NCI-H1048 (cell line): ENCODE measurements at regions not wholly inside any gene's neighbourhood (a gene's known extent, or its start where the extent isn't known, plus 50 kb on each side); places are given as distances from the start of the nearest gene placed in this dataset.

Experiments used
- DNase-seq: peaks from one replicate; lab custom pipeline; 2025; lab: John Stamatoyannopoulos, UW

- no peak for DNase-seq
Observed at GRCh38 chr6:139638179-139638941, 263.9 kb upstream of the CITED2 start.

GRCh38 chr6:139637766-139638165 is 263.3 kb upstream of the CITED2 start:
- no peak for DNase-seq

- no peak for DNase-seq
Observed at GRCh38 chr6:139636391-139636790, 261.9 kb upstream of the CITED2 start.

DNA sequence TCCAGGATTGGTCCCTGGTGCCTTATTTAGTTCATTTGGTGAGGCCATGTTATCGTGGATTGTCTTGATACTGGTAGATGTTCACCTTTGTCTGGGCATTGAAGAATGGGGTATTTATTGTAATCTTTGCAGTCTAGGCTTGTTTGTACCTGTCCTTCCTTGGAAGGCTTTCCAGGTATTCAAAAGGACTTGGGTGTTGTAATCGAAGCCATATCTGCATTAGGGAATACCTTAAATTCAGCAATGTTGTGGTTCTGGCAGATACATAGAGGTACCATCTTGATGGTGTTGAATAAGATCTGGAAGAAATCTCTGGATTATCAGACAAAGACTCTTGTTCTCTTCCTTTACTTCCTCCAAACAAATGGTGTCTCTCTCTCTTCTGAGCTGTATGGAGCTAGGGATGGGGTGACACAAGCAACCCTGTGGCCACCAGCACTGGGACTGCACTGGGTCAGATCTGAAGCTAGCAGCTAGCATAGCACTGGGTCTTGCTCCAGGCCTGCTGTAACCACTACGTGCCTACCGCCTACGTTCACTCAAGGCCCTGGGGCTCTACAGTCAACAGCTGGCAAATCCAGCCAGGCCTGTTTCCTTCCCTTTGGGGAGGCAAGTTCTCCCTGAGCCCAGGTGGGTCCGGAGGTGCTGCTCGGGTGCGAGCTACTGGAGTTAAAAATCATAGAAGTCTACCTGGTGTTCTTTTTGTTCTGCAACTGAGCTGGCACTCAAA is 261.1 kb upstream of the CITED2 start:
- no peak for DNase-seq

GRCh38 chr6:139632840-139633239 is 258.4 kb upstream of the CITED2 start:
- no peak for DNase-seq

DNA sequence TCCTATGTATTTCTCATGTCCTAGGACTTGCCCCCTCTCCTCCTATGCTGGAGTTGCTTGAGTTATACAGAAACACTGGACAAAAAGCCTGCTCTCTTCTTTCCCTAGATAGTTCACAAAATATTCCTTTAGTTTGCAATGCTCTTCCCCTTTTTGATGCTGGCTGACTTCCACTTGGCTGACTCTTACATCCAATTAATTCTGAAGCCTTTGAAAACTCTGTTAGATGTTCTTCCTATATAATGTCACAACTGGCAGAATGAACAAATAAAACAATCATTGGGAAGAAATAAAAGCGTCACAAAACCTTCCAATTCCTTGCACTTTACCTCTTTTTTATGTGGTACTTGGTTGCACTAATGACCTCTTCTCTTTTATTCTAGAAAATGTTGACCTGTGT is 253.8 kb upstream of the CITED2 start:
- DNase-seq = no peak

DNA sequence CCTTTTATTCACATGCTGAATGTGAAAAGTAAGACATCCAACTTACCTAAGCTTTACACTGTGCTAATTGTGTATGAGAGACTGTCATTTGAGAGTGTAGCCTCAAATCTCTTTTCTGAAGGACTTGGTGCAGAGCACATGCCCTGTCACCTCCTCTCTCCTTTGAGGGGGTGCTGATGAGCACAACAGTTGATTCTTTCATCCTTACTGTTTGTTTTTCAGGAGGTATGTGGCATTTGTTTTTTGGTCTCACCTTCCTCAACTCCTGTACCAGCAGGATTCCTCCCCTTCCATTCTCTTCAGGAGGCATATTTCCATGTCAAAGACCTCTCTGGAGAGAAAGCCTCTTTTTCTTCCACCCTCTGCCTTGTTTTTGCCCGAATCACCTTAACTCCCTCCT is 252.6 kb upstream of the CITED2 start:
- no peak for DNase-seq

- DNase-seq = no peak
Observed at GRCh38 chr6:139625998-139626975, 251.8 kb upstream of the CITED2 start.

GRCh38 chr6:139625081-139625939 is 250.9 kb upstream of the CITED2 start:
- no peak for DNase-seq

GRCh38 chr6:139623372-139623771 is 248.9 kb upstream of the CITED2 start:
- no peak for DNase-seq

DNA sequence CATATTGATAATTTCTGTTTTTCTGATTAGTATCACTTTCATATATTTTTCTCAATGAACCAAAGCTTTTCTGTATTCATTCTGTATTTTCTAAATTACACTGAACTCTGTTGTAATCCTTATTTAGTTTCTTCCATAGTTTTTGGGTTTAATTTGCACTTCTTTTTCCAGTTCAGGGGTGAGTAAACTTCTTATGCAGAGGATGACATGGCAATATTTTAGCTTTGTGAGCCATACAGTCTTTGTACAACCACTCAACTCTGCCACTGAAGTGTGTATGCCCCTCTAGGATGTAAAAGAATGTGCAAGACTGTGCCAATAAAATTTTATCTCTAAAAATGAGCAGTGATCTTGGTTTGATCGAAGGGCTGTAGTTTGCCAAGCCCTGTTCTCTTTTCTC is 239.0 kb upstream of the CITED2 start:
- DNase-seq = no peak

DNA sequence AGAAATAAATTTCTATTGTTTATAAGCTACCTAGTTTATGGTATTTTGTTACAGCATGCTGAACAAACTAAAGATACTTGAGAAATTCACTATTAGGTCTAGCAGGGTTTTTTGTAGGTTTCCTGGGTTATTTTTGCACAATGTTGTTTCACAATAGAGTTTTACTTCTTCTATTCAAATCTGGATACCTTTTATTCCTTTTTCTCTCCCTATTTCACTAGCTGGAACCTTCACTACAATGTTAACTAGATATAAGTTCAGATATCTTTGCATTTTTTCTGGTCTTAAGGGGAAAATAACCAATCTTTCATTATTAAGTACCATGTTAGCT is 237.7 kb upstream of the CITED2 start:
- DNase-seq = no peak

DNA sequence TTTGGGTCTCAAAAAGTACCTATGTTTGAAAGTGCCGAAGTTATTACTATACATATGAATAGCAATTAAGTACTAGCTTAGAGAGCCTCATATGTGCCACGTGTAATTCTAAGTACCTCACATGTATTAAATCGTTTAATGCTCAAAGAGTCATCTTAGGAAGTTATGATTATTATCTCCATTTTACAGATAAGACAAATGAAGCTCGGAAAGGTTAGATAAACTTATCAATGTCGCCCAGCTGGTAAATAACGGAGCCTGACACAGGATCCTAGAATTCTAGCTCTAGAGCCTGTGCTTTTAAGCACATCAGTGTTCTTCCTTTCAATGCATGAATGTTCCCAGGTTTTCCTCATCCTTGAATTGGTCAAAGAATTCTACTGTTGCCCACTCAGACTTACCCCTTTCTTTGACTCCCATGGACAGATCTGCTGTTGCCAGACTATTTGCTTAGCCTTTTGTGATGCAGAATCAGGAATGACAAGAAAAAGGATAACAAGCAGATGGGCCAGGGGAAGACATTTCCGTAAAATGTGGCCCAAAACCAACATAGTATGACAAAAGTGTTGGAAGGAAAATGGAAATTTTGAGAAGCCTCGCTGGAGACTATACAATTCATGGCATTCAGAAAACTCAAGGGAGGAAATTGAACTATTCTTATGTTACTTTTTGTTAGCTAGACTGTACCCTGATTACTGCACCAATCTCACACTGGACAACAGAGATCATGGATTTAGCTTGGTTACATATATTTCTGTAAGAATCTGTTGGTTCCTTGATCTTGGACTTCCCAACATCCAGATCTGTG is 237.1 kb upstream of the CITED2 start:
- DNase-seq = no peak

- DNase-seq = no peak
Observed at GRCh38 chr6:139608466-139609261, 234.2 kb upstream of the CITED2 start.

GRCh38 chr6:139605350-139605749 is 230.9 kb upstream of the CITED2 start:
- no peak for DNase-seq

GRCh38 chr6:139603581-139603980 is 229.1 kb upstream of the CITED2 start:
- DNase-seq = no peak

DNA sequence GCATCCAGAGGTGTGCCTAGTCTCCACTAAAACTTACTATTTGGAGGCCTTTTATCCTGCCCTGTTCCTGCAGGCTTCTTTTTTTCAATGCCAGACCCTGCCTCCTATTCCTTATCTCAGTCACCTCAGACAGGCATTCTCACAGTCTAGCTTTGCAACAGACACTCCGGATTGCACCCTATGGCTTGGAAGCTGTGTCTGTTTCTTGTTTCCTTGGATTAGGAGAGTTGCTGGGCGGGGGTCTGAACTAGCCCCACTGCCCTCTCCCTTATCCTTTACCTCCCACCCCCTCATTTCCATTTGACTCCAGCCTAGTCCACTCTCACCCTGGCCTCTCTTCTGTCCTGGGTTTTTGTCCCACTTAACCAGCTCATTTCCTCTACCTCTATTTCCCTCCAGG is 228.1 kb upstream of the CITED2 start:
- DNase-seq = no peak

DNA sequence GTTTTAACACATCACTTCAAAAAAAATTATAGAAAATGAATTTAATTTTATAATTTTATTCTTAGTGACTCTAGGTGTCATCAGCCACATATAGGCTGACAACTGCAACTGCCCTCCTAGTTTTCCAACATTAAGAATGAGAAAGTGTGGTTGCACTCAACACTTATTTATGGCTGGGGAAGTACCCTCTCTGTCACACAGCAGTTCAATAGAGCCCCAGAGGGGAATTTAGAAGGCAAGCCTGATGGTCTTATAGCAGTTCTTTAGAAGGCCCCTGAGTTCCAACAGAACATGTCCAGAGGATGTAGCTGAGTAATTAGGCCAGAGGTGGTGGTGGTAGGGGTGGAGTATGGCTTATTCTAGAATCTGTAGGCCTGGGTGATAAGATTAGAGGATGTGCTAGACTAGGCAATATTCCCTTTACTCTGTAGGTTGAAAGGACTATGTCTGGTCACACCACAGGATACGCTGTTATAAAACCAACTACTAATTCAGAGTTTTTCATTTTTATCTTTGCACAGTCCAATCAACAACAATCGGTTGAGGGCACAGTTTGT is 226.5 kb upstream of the CITED2 start:
- no peak for DNase-seq

DNA sequence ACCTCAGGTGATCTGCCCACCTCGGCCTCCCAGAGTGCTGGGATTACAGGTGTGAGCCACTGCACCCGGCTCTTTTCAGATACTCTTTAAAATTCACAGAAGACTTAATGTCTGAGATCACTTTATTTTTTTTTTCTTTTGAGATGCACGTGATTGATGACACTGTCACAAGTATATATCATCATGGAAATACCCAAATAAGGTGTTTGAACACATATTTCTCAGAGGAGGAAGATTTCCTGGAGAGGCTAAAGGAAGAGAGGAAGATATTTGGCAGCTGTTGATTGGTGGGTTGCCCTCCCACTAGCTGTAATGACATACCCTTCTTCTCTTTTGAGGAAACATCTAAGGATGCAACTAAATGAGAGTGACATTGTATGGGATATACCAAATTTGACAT is 225.9 kb upstream of the CITED2 start:
- DNase-seq = no peak
